C4-2B (cell line): ENCODE measurements at regions not wholly inside any gene's neighbourhood (a gene's known extent, or its start where the extent isn't known, plus 50 kb on each side); places are given as distances from the start of the nearest gene placed in this dataset.

ENCODE experiments used
- ZFX ChIP-seq: fragments of 450-650 bp; IDR thresholded peaks from 2 replicates; pipeline ENCODE4 v1.6.1; 2017
- TF ChIP-seq, protein P1 (sequence below): fragments of 450-650 bp; conservative IDR thresholded peaks from 2 replicates; pipeline ENCODE4 v1.5.1; 2017; ENCODE audit warnings: mild to moderate bottlenecking

GRCh38 chr2:172333978-172334330, 93.4 kb upstream of the ITGA6 start:
- TF ChIP-seq, protein P1, sequence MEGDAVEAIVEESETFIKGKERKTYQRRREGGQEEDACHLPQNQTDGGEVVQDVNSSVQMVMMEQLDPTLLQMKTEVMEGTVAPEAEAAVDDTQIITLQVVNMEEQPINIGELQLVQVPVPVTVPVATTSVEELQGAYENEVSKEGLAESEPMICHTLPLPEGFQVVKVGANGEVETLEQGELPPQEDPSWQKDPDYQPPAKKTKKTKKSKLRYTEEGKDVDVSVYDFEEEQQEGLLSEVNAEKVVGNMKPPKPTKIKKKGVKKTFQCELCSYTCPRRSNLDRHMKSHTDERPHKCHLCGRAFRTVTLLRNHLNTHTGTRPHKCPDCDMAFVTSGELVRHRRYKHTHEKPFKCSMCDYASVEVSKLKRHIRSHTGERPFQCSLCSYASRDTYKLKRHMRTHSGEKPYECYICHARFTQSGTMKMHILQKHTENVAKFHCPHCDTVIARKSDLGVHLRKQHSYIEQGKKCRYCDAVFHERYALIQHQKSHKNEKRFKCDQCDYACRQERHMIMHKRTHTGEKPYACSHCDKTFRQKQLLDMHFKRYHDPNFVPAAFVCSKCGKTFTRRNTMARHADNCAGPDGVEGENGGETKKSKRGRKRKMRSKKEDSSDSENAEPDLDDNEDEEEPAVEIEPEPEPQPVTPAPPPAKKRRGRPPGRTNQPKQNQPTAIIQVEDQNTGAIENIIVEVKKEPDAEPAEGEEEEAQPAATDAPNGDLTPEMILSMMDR, result no peak
- TF ChIP-seq ZFX, result no peak
